NCI-H1930 (cell line): ENCODE measurements at regions not wholly inside any gene's neighbourhood (a gene's known extent, or its start where the extent isn't known, plus 50 kb on each side); places are given as distances from the start of the nearest gene placed in this dataset.

ENCODE experiments used
- DNase-seq, 2 experiments: peaks; one replicate each; lab custom pipeline; 2025; lab: John Stamatoyannopoulos, UW

GRCh38 chr3:66128623-66129022 lies 89.9 kb upstream of the MAGI1 start:
- DNase-seq = no peak

GRCh38 chr3:66121318-66121717 lies 82.6 kb upstream of the MAGI1 start:
- DNase-seq = no peak

DNA sequence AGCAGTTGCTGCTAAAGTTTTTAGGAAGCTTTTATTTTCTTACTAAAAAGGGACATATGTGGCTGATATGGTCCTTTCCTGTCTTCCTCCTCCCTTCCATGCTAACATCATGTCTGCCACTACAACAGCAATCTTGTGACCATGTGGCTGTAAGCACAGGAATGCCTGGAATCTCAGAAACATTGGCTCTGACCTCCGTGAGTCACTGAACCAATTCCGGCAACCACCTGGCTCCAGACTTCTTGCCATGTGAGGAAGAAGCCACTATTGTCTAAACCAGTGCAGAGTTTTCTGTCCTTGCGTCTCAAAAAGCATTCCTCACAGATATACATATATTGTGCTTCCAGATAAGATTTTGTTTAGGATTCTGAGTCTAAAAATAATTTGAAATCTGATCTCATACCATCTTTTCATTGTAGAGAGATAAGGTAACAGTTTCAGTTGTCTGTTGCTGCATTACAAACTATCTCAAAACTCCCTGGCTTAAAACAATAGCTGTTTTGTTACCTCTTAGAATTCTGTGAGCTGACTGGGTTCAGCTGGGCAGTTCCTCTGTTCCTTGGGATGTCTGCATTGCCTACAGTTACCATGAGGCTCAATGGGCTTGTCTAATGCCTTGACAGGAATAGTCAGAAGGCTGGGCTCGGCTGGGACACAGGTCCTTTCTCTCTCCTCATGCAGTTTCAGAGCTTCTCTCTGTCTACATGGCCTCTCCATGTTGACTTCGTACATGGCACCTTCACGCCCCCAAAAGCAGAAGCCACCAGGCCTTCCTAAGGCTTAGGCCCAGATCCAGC lies 77.3 kb upstream of the MAGI1 start:
- DNase-seq = no peak

DNA sequence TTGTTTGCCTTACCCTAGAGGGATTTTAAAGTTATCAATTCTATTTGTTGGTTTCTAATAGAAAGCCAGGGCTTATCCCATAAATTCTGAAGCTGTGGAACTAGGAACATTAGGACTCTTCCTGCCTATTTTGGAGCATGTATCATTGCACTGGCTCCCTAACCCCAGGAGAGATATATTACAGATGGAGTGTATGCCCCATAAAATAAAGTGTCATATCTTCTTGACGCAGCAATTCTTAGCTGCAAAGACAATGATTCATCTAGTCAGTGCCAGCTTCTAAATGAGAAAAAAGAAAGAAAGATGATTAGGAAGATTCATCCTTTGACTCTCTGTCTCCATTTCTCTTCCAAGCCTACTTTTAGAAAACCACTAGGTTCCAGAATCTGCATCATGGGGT lies 74.8 kb upstream of the MAGI1 start:
- DNase-seq = no peak

DNA sequence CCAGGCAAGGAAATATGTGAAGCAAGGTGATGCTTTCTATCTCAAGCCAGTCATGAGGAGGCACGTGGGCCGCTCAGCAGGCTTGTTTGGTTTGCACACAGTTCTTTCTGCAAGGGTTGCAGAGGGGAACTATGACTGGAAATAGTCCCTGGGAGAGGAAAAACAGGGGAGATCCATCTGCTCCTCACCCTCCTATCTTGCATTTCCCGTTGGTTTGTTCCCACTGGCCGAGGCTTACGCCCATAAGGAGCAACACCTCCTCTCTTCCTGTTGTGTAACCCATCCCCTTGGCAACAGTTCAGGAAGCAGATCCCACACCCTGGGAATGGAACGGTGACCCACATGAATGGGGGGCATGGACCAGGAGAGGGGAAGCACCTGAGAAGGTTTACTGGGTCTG lies 72.1 kb upstream of the MAGI1 start:
- DNase-seq = no peak

DNA sequence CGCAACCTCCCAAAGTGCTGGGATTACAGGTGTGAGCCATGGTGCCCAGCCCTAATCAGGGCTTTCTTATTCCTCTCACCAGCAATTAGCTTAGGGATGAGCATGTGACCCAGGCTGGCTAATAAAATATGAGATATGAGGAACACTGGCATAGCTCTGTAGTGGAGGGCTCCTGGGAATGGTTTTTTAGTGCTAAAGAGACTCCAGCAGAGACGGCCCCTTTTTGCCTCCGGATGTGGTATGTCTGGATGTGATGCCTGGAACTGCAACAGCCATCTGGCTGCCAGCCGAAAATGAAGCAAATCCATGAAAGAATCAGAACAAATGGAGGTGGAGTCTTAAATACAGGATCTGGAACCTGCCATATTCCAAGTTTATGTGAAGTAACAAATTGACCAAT lies 69.1 kb upstream of the MAGI1 start:
- DNase-seq = no peak

- no peak for DNase-seq
These were observed 68.1 kb upstream of the MAGI1 start for GRCh38 chr3:66106788-66107187.

GRCh38 chr3:66104535-66104934 lies 65.8 kb upstream of the MAGI1 start:
- DNase-seq = no peak

DNA sequence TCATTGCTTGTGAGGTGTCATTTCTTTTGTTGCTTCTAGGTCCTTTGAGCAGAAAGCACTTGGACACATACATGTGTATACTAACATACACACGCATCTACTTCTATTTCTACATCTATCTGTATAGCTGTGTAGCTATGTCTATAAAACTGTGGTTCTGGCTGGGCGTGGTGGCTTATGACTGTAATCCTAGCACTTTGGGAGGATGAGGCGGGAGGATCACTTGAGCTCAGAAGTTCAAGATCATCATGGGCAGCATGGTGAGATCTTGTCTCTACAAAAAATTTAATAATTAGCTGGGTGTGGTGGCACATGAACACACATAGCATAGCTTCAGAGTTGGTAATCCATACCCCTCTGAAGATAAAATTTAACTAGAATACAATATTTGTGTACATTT lies 65.0 kb upstream of the MAGI1 start:
- DNase-seq = no peak

DNA sequence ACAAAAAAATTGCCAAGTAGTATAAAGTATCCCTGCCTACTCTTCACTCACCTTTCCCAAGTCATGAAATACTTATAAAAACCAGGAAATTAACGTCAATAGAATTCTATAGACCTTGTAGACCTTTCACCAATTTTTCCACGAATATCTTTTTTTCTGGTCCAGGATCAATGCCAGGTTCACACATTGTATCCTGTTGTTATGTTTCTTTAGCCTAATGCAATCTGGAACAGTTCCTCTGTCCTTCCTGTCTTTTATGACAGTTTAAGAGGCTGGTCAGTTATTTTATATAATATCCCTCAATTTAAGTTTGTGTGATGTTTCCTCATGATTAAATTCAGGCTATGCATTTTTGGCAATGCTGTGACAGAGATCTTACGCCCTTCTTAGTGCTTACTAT lies 63.2 kb upstream of the MAGI1 start:
- no peak for DNase-seq

DNA sequence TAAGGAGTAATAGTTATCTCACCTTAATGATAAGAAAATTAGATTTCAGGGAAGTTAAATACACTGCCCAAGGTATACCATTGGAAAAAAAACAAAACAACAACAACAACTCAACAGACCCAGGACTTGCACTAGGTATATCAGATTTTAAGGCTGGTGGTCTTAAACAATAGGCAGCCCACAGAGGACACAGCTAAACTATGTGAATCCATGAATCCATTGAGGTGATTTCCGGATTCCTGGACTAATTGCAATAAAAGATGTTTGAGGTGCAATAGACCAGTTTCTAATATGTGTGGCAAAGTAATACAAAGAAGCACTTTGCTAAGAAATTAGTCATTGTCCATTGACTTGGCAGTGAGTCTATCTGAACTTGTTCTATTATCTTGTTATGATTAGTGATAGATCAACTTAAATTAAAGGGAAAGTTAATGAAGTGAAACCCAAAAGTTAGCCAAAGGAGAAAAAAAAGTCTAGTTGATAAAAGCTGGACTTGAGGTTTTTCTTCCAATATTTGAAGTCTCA lies 60.9 kb upstream of the MAGI1 start:
- DNase-seq = no peak

DNA sequence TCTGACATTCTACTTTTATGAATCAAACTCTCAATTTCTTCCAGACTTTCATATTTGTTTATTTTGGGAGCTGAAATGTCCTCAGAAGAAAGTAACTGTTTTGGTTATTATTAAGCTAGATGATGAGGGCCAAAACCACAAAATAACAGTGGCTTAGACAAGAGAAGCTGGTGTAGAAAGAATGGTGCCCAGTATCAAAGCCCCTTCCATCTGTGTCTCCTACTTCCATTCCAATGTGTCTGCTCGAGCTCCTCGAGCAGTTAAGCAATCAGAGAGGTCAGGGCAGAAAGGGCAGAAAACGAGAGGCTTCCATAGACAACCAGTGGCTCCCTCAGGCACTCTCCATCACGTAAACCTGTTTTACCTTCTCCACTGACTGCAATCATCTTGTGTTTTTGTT lies 59.7 kb upstream of the MAGI1 start:
- DNase-seq = no peak

DNA sequence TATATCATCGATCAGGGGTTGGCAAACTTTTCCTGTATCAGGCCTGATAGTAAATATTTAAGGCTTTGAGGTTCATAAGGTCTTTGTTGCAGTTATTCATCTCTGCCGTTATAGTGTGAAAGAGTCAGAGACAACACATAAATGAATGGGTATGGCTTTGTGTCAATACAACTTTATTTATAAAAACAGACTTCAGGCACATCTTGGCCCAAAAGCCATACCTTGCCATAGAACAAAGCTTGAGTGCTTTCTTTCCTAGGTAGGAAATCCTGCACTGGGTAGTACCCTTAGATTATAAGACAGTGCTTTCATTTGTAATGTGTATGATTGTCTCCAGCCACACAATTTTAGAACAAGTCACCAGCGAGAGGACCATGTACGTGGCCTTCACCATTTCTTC lies 58.9 kb upstream of the MAGI1 start:
- no peak for DNase-seq

DNA sequence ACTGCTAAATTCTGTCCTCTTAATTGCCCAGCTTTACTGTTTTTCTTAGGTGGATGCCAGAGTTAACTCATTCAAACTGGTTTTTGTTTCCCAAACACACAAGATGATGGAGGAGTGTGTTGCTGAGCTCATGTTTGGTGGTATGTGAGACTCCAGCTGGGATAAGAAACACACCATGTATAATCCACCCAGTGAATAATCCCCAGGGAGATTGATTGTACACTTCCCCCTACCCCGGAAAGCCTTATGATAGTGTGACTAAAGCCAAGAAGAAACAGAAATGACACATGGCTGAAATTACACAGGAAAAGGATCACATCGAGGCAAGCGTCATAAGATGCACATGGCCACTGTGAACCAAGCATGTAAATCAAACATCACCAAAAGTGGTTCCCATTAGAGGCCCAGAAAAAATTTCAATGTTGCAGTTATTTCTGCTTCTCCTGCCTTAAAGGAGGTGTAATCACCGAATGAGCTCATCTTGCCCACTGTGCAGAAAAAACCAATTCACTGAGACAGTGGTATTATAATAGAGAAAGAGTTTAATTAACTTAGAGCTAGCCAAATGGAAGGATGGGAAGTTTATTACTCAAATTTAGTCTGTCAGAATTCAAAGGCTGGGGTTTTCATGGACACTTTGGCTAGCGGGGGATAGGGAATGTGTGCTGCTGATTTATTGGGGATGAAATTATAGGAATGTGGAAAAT lies 56.7 kb upstream of the MAGI1 start:
- DNase-seq = no peak

GRCh38 chr3:66093981-66094380 lies 55.3 kb upstream of the MAGI1 start:
- no peak for DNase-seq

DNA sequence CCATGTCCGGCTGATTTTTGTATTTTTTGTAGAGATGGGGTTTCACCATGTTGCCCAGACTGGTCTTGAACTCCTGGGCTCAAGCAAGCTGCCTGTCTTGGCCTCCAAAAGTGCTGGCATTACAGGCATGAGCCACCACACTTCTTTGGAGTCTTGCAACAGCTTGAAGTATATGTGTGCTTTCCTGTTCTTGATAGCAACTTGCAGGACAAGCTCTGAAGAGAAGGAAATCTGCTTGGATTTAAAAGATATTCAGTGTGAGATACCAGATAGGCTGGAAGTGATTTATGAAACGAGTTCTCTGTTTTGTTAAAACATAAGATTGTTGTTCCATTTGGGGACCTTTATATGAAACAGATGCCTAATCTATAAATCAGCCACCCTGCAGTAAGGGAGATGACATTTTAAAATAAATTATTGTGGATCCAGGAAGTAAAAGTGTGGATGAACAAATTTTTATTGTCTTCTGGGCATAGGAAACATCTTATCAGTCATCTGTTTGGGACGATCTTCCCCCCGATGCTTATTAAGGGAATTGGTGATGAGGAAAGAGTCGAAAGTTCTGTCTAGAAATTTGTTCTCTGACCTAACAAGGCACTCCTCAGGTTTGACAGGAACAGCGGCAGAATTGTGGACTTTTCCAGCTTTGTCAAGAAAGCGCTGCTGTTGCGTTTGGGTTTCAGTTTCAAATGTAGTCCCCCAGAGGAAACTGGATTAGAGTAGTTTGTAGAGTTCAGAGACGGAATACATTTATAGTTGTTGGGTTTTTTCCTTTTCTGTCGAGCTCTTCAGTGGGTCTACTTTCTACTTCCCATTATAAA lies 53.7 kb upstream of the MAGI1 start:
- DNase-seq = no peak
